H1 (cell line): ENCODE measurements at regions not wholly inside any gene's neighbourhood (a gene's known extent, or its start where the extent isn't known, plus 50 kb on each side); places are given as distances from the start of the nearest gene placed in this dataset.
"Not testable (repeated sequence)": the region's sequence is repeated elsewhere in the genome, so short reads cannot be mapped to it uniquely, and the experiment has no call there.

Experiments
- CHD2 ChIP-seq: IDR thresholded peaks from 2 replicates; pipeline ENCODE4 v1.6.1; 2012; ENCODE audit warnings: low read length, improper control_type of control experiment
- CTCF ChIP-seq, 3 experiments: IDR thresholded peaks; 1 replicate in 2 of 3; 2 replicates in 1 of 3; pipeline versions ENCODE4 v1.5.1 to v1.6.1; 2011; ENCODE audit warnings: low read length in 3 of 3, mild to moderate bottlenecking in 3 of 3, inconsistent platforms in 2 of 3, low read depth in 1 of 3, moderate library complexity in 1 of 3; ENCODE audit not compliant: insufficient read depth in 1 of 3; ENCODE audit errors: control extremely low read depth in 1 of 3
- RAD21 ChIP-seq, 2 experiments: IDR thresholded peaks in 1 of 2; conservative IDR thresholded peaks in 1 of 2; 2 replicates each; pipeline ENCODE4 v1.6.1; 2011; ENCODE audit warnings: low read depth in 2 of 2, low read length in 2 of 2, improper control_type of control experiment in 1 of 2, inconsistent platforms in 1 of 2, mild to moderate bottlenecking in 1 of 2, moderate library complexity in 1 of 2

GRCh38 chr16:35169324-35169723 is 1709.9 kb downstream of the TP53TG3F start:
- TF ChIP-seq CTCF (IDR thresholded peaks at IDR 0.05; ENCODE audit: control extremely low read depth in 1 of 3, insufficient read depth in 1 of 3, low read depth in 1 of 3, low read length in 3 of 3); RAD21 (IDR thresholded peaks at IDR 0.05 in 1 of 2, conservative IDR thresholded peaks at IDR 0.05 in 1 of 2; ENCODE audit: low read depth in 2 of 2, low read length in 2 of 2); CHD2: not testable (repeated sequence)
